PFSK-1 (cell line): ENCODE measurements at regions not wholly inside any gene's neighbourhood (a gene's known extent, or its start where the extent isn't known, plus 50 kb on each side); places are given as distances from the start of the nearest gene placed in this dataset.

Experiments
- FOXP2 ChIP-seq: optimal IDR thresholded peaks from 2 replicates; pipeline ENCODE3; 2011; ENCODE audit warnings: borderline replicate concordance, control low read depth, inconsistent platforms; ENCODE audit not compliant: insufficient read depth; ENCODE audit errors: extremely low read length, extremely low read depth
- POLR2AphosphoS5 ChIP-seq: IDR thresholded peaks from 2 replicates; pipeline ENCODE4 v1.6.1; 2012; ENCODE audit warnings: low read depth, mild to moderate bottlenecking, control low read depth, low read length, moderate library complexity
- SIN3A ChIP-seq: IDR thresholded peaks from 2 replicates; pipeline ENCODE4 v1.6.1; 2012; ENCODE audit warnings: mild to moderate bottlenecking, low read length, moderate library complexity, borderline replicate concordance; ENCODE audit not compliant: insufficient read depth
- TAF1 ChIP-seq: IDR thresholded peaks from 2 replicates; pipeline ENCODE4 v1.6.1; 2012; ENCODE audit warnings: low read length, control low read depth, borderline replicate concordance; ENCODE audit not compliant: insufficient read depth
- TF ChIP-seq, protein P1 (sequence below), 2 experiments: IDR thresholded peaks; 2 replicates each; pipeline versions ENCODE4 v1.6.1 to v1.8.0; 2011 to 2012; ENCODE audit warnings: low read depth in 2 of 2, low read length in 2 of 2, control low read depth in 1 of 2, inconsistent platforms in 1 of 2, mild to moderate bottlenecking in 1 of 2, moderate library complexity in 1 of 2; ENCODE audit not compliant: insufficient read depth in 1 of 2

DNA sequence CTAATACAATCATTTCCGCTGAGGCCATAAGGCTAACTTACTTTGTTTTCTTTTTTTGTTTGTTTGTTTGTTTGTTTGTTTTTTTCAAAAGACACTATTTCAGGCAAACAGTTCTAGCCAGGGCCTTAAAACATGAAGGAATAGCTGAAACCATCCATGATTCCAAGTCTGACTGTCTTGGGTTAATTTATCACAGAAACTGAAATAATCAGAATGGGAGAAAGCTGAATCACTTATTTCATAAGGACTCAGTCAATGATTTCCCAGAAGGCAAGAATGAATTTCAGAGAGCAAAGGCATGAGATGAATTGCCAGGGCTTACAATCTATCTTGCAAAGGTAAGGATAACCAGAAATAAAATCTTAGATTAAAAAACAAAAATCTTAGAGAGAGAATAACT is 1315.1 kb downstream of the SUCLG1 start:
- no peak for TF ChIP-seq TAF1
- no peak for TF ChIP-seq SIN3A
- TF ChIP-seq POLR2AphosphoS5 = no peak

DNA sequence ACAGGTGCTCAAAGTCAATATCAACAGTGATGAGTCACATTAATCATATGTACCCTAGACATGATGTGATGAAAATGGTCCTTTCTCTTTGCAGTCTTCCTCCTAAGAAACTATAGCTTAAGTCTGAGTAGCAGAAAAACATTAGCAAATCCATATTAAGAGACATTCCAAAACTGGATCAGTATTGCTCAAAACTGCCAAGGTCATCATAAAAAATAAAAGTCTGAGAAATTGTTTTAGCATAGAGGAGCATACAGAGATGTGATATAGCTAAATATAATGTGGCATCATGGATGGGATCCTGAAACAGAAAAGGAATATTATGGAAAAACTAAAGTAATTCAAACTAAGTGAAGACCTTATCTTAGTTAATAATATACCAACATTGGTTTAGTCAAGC is 1316.1 kb downstream of the SUCLG1 start:
- no peak for TF ChIP-seq POLR2AphosphoS5
- TF ChIP-seq SIN3A = no peak
- TF ChIP-seq, protein P1, sequence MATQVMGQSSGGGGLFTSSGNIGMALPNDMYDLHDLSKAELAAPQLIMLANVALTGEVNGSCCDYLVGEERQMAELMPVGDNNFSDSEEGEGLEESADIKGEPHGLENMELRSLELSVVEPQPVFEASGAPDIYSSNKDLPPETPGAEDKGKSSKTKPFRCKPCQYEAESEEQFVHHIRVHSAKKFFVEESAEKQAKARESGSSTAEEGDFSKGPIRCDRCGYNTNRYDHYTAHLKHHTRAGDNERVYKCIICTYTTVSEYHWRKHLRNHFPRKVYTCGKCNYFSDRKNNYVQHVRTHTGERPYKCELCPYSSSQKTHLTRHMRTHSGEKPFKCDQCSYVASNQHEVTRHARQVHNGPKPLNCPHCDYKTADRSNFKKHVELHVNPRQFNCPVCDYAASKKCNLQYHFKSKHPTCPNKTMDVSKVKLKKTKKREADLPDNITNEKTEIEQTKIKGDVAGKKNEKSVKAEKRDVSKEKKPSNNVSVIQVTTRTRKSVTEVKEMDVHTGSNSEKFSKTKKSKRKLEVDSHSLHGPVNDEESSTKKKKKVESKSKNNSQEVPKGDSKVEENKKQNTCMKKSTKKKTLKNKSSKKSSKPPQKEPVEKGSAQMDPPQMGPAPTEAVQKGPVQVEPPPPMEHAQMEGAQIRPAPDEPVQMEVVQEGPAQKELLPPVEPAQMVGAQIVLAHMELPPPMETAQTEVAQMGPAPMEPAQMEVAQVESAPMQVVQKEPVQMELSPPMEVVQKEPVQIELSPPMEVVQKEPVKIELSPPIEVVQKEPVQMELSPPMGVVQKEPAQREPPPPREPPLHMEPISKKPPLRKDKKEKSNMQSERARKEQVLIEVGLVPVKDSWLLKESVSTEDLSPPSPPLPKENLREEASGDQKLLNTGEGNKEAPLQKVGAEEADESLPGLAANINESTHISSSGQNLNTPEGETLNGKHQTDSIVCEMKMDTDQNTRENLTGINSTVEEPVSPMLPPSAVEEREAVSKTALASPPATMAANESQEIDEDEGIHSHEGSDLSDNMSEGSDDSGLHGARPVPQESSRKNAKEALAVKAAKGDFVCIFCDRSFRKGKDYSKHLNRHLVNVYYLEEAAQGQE (IDR thresholded peaks at IDR 0.05; ENCODE audit: insufficient read depth in 1 of 2, low read depth in 2 of 2, low read length in 2 of 2) = no peak
- no peak for TF ChIP-seq FOXP2
- no peak for TF ChIP-seq TAF1

DNA sequence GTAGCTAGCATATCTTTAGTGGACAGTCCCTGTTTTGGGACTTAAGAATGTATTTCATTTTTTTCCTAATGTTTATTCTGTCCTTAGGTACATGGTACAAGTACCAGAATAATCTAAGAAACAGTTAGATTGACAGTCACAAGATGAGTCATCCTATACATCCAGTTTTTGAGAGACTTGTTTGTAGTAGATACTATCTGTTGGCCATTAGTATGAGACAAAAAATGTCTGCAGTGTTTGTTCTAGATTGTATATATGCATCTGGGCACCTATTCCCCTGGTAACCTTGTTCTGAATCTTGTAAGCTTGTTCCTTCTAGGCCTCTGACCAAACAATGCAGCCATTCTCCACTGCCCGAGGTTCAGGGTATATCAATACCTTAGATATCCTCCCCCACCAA is 1343.5 kb downstream of the SUCLG1 start:
- TF ChIP-seq SIN3A = no peak
- no peak for TF ChIP-seq POLR2AphosphoS5
- no peak for TF ChIP-seq FOXP2
- no peak for TF ChIP-seq TAF1
- TF ChIP-seq, protein P1 (IDR thresholded peaks at IDR 0.05; ENCODE audit: insufficient read depth in 1 of 2, low read depth in 2 of 2, low read length in 2 of 2) = no peak

DNA sequence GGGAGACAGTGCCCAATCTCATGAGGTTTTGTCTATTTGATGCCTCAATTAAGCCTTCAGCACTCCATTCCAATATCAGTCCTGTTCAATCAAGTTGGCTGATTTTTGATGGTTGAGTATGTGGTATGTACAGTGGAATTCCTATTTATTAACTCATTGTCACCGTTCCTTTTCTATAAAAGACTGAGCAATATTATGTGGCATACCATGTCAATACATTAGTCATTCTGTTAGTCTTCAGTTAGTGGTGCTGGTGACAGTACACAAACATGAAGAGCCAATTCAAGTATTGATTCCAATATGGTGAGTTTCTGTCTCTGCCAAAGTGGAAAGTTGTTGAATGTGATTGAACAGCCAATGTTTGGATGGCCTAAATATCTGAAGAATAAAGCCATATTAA is 1343.9 kb downstream of the SUCLG1 start:
- no peak for TF ChIP-seq SIN3A
- TF ChIP-seq POLR2AphosphoS5 = no peak
- TF ChIP-seq TAF1 = no peak
- no peak for TF ChIP-seq FOXP2
- TF ChIP-seq, protein P1 (IDR thresholded peaks at IDR 0.05; ENCODE audit: insufficient read depth in 1 of 2, low read depth in 2 of 2, low read length in 2 of 2) = no peak

DNA sequence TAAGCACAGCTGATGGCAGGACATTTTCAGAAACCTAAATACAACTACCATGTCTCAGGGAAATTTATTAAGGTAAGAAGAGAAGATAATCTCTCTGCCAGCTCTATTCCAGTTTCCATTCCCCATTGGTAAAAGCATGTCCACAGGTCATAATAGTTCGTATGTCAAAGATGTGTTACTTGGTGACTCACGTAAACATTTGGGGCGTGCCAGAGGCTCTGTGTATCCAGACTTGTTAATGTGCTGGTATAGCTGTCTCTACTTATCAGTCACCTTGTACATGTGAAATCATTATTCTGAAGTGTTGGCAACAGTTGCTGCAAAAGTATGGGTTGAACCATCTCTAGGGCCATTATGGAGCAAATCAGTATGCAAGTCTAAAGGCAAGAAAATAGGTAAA is 1345.1 kb downstream of the SUCLG1 start:
- TF ChIP-seq FOXP2 = no peak
- no peak for TF ChIP-seq SIN3A
- TF ChIP-seq, protein P1 (IDR thresholded peaks at IDR 0.05; ENCODE audit: insufficient read depth in 1 of 2, low read depth in 2 of 2, low read length in 2 of 2) = no peak
- TF ChIP-seq POLR2AphosphoS5 = no peak

DNA sequence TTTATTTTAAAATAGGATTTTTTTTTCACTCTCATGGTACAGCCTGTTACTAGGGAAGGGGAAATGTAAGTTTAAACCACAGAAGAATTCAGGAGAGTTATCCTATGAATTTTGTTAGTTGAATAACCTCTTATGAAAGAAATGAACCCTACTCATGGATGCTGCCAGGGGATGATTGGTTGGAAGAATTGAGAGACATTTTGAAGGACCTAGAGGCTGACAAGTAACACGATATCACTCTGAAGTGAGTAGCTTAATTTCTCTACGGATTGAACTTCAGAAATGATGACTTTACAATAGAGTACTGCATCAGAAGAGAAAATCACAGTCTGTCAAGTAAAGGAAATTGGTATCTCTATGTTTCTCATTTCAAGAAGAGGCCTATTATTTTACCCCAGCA is 1346.2 kb downstream of the SUCLG1 start:
- TF ChIP-seq POLR2AphosphoS5 = no peak
- TF ChIP-seq, protein P1 (IDR thresholded peaks at IDR 0.05; ENCODE audit: insufficient read depth in 1 of 2, low read depth in 2 of 2, low read length in 2 of 2) = no peak
- TF ChIP-seq SIN3A = no peak
- TF ChIP-seq FOXP2 = no peak
